VCaP (cell line): ENCODE measurements at regions not wholly inside any gene's neighbourhood (a gene's known extent, or its start where the extent isn't known, plus 50 kb on each side); places are given as distances from the start of the nearest gene placed in this dataset.

Experiments used
- H3K27ac ChIP-seq: fragments of 450-650 bp; 2 replicates; pipeline ENCODE4 v1.5.1; 2017
- TF ChIP-seq, protein P1 (sequence below): fragments of 450-650 bp; conservative IDR thresholded peaks from 2 replicates; pipeline ENCODE4 v1.5.1; 2017; ENCODE audit warnings: mild to moderate bottlenecking, moderate library complexity

DNA sequence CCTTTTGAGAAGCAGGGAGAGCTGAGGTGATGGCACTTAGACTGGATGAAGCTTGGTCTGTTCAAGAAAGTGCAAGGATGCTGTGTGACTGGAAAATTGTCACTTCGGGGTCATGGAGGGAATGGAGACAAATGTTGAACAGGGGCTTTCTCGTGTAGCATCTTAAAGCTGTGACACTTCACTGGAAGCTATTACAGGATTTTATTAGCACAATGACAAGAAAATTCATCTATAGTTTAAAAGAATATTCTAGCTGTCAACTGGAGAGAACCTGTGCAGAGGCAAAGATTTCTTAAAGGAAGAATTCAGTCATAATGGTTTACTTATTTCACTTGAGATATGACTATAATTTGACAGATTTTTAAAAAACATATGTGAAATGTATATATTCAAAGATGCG lies 963.9 kb upstream of the ZEB2 start:
- TF ChIP-seq, protein P1, sequence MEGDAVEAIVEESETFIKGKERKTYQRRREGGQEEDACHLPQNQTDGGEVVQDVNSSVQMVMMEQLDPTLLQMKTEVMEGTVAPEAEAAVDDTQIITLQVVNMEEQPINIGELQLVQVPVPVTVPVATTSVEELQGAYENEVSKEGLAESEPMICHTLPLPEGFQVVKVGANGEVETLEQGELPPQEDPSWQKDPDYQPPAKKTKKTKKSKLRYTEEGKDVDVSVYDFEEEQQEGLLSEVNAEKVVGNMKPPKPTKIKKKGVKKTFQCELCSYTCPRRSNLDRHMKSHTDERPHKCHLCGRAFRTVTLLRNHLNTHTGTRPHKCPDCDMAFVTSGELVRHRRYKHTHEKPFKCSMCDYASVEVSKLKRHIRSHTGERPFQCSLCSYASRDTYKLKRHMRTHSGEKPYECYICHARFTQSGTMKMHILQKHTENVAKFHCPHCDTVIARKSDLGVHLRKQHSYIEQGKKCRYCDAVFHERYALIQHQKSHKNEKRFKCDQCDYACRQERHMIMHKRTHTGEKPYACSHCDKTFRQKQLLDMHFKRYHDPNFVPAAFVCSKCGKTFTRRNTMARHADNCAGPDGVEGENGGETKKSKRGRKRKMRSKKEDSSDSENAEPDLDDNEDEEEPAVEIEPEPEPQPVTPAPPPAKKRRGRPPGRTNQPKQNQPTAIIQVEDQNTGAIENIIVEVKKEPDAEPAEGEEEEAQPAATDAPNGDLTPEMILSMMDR = no peak
- H3K27ac ChIP-seq = no peak overlapping the region

DNA sequence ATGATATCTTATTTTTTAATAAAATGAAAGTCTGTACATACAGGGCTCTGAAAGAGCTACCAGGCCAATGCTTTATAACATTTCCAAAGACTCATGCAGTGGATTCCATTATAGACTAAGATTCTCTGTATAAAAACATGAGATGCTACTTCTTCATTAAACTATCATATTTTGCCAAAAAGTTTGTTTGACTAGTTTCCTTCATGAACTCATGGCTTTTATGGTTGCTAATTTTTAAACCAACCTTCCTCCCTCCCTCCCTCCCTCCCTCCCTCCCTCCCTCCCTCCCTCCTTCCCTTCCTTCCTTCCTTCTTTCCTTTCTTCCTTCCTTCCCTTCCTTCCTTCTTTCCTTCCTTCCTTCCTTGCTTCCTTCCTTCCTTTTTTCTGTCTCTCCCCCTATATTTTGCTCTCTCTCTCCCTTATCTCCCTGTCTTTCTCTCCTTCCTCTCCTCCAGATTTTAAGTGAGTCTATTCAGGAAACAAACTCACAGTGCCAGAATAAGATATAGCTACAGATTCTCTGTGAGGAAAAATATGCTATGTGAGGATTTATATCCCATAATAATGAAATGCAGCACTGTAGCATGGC lies 961.5 kb upstream of the ZEB2 start:
- H3K27ac ChIP-seq = no peak overlapping the region
- TF ChIP-seq, protein P1 = no peak

DNA sequence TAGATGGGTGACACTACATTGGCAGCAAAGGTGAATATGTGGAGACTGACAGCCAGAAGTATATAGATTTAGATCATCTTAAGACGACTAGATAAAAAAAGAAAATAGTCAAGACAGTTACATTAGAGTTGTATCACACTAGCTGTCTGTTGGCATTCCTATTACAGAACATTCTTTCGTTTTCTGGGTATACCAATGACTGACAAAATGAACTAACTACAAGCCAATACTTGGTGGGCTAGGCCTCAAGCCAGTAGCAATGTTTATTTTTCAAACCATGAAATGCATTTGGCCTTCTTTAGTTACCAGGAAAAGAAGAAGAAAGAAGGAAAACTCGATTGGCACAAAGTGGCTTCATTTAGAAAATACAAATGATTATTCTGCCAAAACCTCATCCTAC lies 944.9 kb upstream of the ZEB2 start:
- no peak overlapping the region for H3K27ac ChIP-seq
- TF ChIP-seq, protein P1 = no peak

DNA sequence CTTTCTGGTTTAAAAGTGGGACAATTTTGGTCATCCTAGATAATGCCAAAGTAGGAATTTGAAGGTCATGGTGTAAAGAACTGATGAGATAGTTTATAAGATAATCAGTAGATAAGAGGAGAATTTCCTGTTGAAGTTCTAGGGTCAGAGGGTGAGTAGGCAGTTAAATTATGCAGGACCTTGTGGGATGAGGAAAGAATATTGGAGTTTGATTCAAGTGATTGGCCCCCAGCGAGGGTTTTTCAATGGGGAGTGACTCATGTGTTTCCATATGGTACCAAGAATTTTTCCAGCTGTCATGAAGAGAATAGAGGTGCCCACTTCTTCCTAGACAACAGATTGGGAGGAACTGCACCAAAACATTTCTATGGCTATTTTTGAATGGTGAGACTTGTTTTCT lies 940.2 kb upstream of the ZEB2 start:
- TF ChIP-seq, protein P1 = no peak
- no peak overlapping the region for H3K27ac ChIP-seq

DNA sequence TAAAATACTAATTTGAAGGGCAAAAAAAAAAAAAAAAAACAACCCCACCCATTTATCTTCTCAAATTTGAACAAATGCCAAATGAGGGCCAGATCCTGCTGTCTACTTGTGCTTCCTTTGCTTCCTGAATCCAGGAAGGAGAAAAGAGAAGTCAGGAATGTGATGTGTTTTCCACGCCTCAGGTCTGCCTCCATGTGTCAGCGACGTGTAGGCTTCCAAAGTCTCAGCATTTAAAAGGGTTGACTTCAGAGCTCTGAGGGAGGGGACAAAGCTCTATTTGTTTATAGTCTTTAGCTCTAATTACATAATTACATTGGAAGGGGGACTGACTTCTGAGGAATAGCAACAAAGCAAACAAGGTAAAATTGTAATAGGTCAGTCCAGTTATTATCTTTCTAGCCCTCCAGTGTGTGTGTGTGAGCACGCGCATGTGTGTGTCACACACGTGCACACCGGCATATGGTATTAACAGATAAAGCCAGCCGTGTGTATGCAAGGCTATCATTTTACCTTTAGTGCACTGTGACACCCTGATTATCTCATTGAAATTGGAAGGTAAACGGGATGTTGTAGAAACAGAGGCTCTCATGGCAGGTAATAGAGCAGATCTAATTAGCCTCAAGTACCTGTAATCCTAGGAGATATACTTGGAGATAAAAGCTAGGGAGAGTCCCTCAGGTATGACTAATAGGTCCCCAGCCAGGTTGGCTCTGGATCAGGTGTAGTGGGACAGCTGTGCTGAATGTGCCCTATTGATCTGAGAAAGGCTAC lies 911.4 kb upstream of the ZEB2 start:
- TF ChIP-seq, protein P1 = peak; percentile 72
- H3K27ac ChIP-seq = no peak overlapping the region

GRCh38 chr2:145423809-145424208 lies 903.9 kb upstream of the ZEB2 start:
- no peak overlapping the region for H3K27ac ChIP-seq
- TF ChIP-seq, protein P1 = no peak

GRCh38 chr2:145422576-145422975 lies 902.7 kb upstream of the ZEB2 start:
- H3K27ac ChIP-seq = no peak overlapping the region

More at GRCh38 chr2:145422576-145422975, 902.7 kb upstream of the ZEB2 start:
- TF ChIP-seq, protein P1 = no peak
